OCI-LY7 (cell line): ENCODE measurements at regions not wholly inside any gene's neighbourhood (a gene's known extent, or its start where the extent isn't known, plus 50 kb on each side); places are given as distances from the start of the nearest gene placed in this dataset.
"Not testable (repeated sequence)": the region's sequence is repeated elsewhere in the genome, so short reads cannot be mapped to it uniquely, and the experiment has no call there.

Source experiments
- BruUV-seq: library from RNA; stranded (reverse); fragments of 400-500 nt; replicated peaks from 2 replicates; lab custom pipeline; 2021; lab: Mats Ljungman, UMichigan
- CTCF ChIA-PET: fragments of 300-600 bp; sonication (Branson Sonifier 250); formaldehyde crosslinking; loops from one replicate; lab custom pipeline; 2022; ENCODE audit warnings: antibody characterized with exemption; ENCODE audit not compliant: unreplicated experiment; lab: Charles Lee
- POLR2A ChIA-PET: fragments of 300-600 bp; sonication (Branson Sonifier 250); formaldehyde crosslinking; loops from one replicate; lab custom pipeline; 2022; ENCODE audit warnings: antibody characterized with exemption; lab: Charles Lee
- DNase-seq: peaks from one replicate; pipeline ENCODE4 v3.0.0-alpha.2; 2015; ENCODE audit warnings: low spot score
- H2AFZ ChIP-seq: fragments of 200-600 bp; sonication (generic), shearing (Covaris generic); 2 replicates; pipeline ENCODE4 v1.6.1; 2014; ENCODE audit warnings: mild to moderate bottlenecking, antibody characterized with exemption, low read length, moderate library complexity
- H3K27ac ChIP-seq: fragments of 200-600 bp; sonication (generic); 2 replicates; pipeline ENCODE4 v1.5.1; 2014; ENCODE audit warnings: mixed run types, low read depth, mild to moderate bottlenecking, moderate library complexity, low read length, inconsistent platforms; ENCODE audit not compliant: poor library complexity, severe bottlenecking
- H3K36me3 ChIP-seq: fragments of 200-600 bp; sonication (generic); 2 replicates; pipeline ENCODE4 v1.6.1; 2014; ENCODE audit warnings: mild to moderate bottlenecking, antibody characterized with exemption, low read length, moderate library complexity, mixed read lengths; ENCODE audit not compliant: insufficient read depth
- H3K4me1 ChIP-seq: fragments of 200-600 bp; sonication (generic); 2 replicates; pipeline ENCODE4 v1.5.1; 2014; ENCODE audit warnings: mild to moderate bottlenecking, low read length; ENCODE audit not compliant: insufficient read depth, poor library complexity, severe bottlenecking
- H3K4me2 ChIP-seq: fragments of 200-600 bp; sonication (generic); 2 replicates; pipeline ENCODE4 v1.6.1; 2014; ENCODE audit warnings: mild to moderate bottlenecking, low read length
- H3K4me3 ChIP-seq: fragments of 200-600 bp; sonication (generic); 2 replicates; pipeline ENCODE4 v1.5.1; 2014; ENCODE audit warnings: mild to moderate bottlenecking, low read depth, low read length; ENCODE audit not compliant: poor library complexity, severe bottlenecking
- H3K79me2 ChIP-seq: fragments of 200-600 bp; sonication (generic); 2 replicates; pipeline ENCODE4 v1.6.1; 2016; ENCODE audit warnings: low read depth, mild to moderate bottlenecking, low read length, moderate library complexity, mixed read lengths; ENCODE audit not compliant: insufficient read depth
- H3K9me2 ChIP-seq: fragments of 200-600 bp; sonication (generic); 2 replicates; pipeline ENCODE4 v1.6.1; 2016; ENCODE audit warnings: mild to moderate bottlenecking, low read length, mixed read lengths; ENCODE audit not compliant: insufficient read depth
- H3K9me3 ChIP-seq: fragments of 200-600 bp; sonication (generic); 2 replicates; pipeline ENCODE4 v1.6.1; 2014; ENCODE audit warnings: mild to moderate bottlenecking, mixed run types, low read length, mixed read lengths
- H4K20me1 ChIP-seq: fragments of 200-600 bp; sonication (generic); 2 replicates; pipeline ENCODE4 v1.6.1; 2014; ENCODE audit warnings: mild to moderate bottlenecking, antibody characterized with exemption, low read length, moderate library complexity, mixed read lengths; ENCODE audit not compliant: insufficient read depth
- EZH2phosphoT487 ChIP-seq: fragments of 200-600 bp; sonication (generic); IDR thresholded peaks from 2 replicates; pipeline ENCODE4 v1.6.1; 2018; ENCODE audit warnings: low read depth, borderline replicate concordance, mild to moderate bottlenecking, mixed run types, antibody characterized with exemption, low read length, moderate library complexity, mixed read lengths
- intact Hi-C: fragments of 100-400 bp; cut with micrococcal nuclease; formaldehyde crosslinking; loops from one replicate; pipeline ENCODE4 v1.10.0; 2022; ENCODE audit not compliant: unreplicated experiment
- TF ChIP-seq, protein P1 (sequence below): fragments of 200-600 bp; sonication (generic); conservative IDR thresholded peaks from 2 replicates; pipeline ENCODE4 v1.5.1; 2014; ENCODE audit warnings: mild to moderate bottlenecking, antibody characterized with exemption, low read length, moderate library complexity, mixed read lengths

GRCh38 chr1:95167503-95167902 is 50.3 kb downstream of the TLCD4 start:
- H2AFZ ChIP-seq, POLR2A ChIA-PET, intact Hi-C loops, H4K20me1 ChIP-seq, DNase-seq, BruUV-seq, H3K9me3 ChIP-seq, H3K4me1 ChIP-seq, H3K9me2 ChIP-seq, CTCF ChIA-PET, H3K4me3 ChIP-seq, H3K27ac ChIP-seq, H3K36me3 ChIP-seq, H3K79me2 ChIP-seq, H3K4me2 ChIP-seq: not testable (repeated sequence)

GRCh38 chr1:95168028-95168427 is 50.9 kb downstream of the TLCD4 start:
- H4K20me1 ChIP-seq, result no peaks in the 10 kb centered on the region
- no peaks in the 10 kb centered on the region for H3K36me3 ChIP-seq
- H3K4me1 ChIP-seq, result no peaks in the 10 kb centered on the region
- no peak overlapping the region for H2AFZ ChIP-seq
- BruUV-seq, result no TSS peak
- H3K4me3 ChIP-seq, result no peak overlapping the region
- no peak for DNase-seq
- POLR2A ChIA-PET, result interaction anchor here (0.7 kb wide), 1 partner anchor 13 kb away, joined by 3 read pairs; no protein-coding TSS in a partner anchor
- H3K4me2 ChIP-seq, result no peak overlapping the region
- intact Hi-C loops, result no loop called here
- no peaks in the 10 kb centered on the region for H3K9me2 ChIP-seq
- H3K27ac ChIP-seq, result no peak overlapping the region
- H3K79me2 ChIP-seq, result no peaks in the 10 kb centered on the region
- TF ChIP-seq, protein P1, sequence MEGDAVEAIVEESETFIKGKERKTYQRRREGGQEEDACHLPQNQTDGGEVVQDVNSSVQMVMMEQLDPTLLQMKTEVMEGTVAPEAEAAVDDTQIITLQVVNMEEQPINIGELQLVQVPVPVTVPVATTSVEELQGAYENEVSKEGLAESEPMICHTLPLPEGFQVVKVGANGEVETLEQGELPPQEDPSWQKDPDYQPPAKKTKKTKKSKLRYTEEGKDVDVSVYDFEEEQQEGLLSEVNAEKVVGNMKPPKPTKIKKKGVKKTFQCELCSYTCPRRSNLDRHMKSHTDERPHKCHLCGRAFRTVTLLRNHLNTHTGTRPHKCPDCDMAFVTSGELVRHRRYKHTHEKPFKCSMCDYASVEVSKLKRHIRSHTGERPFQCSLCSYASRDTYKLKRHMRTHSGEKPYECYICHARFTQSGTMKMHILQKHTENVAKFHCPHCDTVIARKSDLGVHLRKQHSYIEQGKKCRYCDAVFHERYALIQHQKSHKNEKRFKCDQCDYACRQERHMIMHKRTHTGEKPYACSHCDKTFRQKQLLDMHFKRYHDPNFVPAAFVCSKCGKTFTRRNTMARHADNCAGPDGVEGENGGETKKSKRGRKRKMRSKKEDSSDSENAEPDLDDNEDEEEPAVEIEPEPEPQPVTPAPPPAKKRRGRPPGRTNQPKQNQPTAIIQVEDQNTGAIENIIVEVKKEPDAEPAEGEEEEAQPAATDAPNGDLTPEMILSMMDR, result no peak
- TF ChIP-seq EZH2phosphoT487, result no peak
- CTCF ChIA-PET, result no interaction called here
- no peaks in the 10 kb centered on the region for H3K9me3 ChIP-seq

DNA sequence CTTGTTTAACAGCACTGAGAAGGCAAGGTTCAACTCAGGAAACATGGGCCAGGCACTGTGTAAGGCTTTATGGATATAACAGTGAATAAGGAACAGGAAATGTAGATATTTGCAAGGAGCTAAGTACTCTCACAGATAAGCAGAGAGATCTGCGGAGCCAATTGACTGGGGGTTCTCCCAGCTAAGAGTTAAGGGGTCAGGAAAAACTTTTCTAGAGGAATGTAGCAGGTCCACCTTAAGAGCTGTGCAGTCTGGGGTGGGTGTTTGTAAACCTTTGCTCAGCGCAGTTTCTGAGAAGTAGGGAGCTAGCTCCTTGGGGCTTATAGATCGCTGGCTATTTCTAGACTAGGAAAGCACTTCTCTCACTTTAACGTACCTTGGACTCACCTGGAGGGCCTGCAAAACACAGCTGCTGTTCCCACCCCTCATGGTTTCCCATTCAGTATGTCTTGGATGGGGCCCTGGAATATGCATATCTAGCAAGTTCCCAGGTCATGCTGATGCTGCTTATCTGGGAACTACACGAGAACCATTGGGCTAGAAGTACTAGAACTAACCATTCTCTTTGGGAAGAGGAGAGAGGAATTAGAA is 51.7 kb downstream of the TLCD4 start:
- Histone ChIP-seq H3K4me1 (no peaks in the 10 kb centered on the region), H3K27ac (no peak overlapping the region), H3K4me3 (no peak overlapping the region), H3K79me2 (no peaks in the 10 kb centered on the region), H3K9me2 (no peaks in the 10 kb centered on the region), H3K9me3 (no peaks in the 10 kb centered on the region), H2AFZ (no peak overlapping the region), H3K36me3 (no peaks in the 10 kb centered on the region), H4K20me1 (no peaks in the 10 kb centered on the region), H3K4me2 (no peak overlapping the region)
- ChIA-PET POLR2A (no interaction called here), CTCF (no interaction called here)
- no TSS peak for BruUV-seq
- no peak for DNase-seq
- no peak for TF ChIP-seq EZH2phosphoT487
- TF ChIP-seq, protein P1, result no peak
- intact Hi-C loops, result no loop called here
